ENCODE measurements at regions not wholly inside any gene's neighbourhood (a gene's known extent, or its start where the extent isn't known, plus 50 kb on each side); places are given as distances from the start of the nearest gene placed in this dataset.
"Not testable (repeated sequence)": the region's sequence is repeated elsewhere in the genome, so short reads cannot be mapped to it uniquely, and the experiment has no call there.

- Mint-ChIP-seq H3K27me3 (no peaks in the 10 kb centered on the region), H3K36me3 (no peaks in the 10 kb centered on the region)
Observed at GRCh38 chr20:54844346-54844745, 369.0 kb downstream of the DOK5 start.

GRCh38 chr20:54843865-54844264 is 368.5 kb downstream of the DOK5 start:
- H3K4me3 Mint-ChIP-seq = no peak overlapping the region
- peaks cover 0 to 17% (median 7%) of the 10 kb centered on the region in 3 donors for H3K9me3 Mint-ChIP-seq
- H3K36me3 Mint-ChIP-seq = no peaks in the 10 kb centered on the region
- H3K4me1 Mint-ChIP-seq = no peaks in the 10 kb centered on the region
- no peak overlapping the region for H3K27ac Mint-ChIP-seq
- no peaks in the 10 kb centered on the region for H3K27me3 Mint-ChIP-seq

More at GRCh38 chr20:54844346-54844745, 369.0 kb downstream of the DOK5 start:
- Mint-ChIP-seq H3K4me3 (no peak overlapping the region), H3K9me3 (peaks cover 0 to 17% (median 7%) of the 10 kb centered on the region in 3 donors), H3K27ac (no peak overlapping the region), H3K4me1 (no peaks in the 10 kb centered on the region)

- Mint-ChIP-seq H3K27me3 (no peaks in the 10 kb centered on the region), H3K27ac (no peak overlapping the region), H3K9me3 (peaks cover 0 to 17% (median 7%) of the 10 kb centered on the region in 3 donors), H3K36me3 (no peaks in the 10 kb centered on the region), H3K4me1 (no peaks in the 10 kb centered on the region), H3K4me3 (no peak overlapping the region)
Observed at GRCh38 chr20:54843431-54843830, 368.0 kb downstream of the DOK5 start.

GRCh38 chr20:54839224-54839623 is 363.8 kb downstream of the DOK5 start:
- no peak overlapping the region for H3K4me3 Mint-ChIP-seq
- H3K36me3 Mint-ChIP-seq = no peaks in the 10 kb centered on the region
- peaks cover 0 to 7% (median 4%) of the 10 kb centered on the region in 3 donors for H3K9me3 Mint-ChIP-seq

GRCh38 chr20:54837226-54837625 is 361.8 kb downstream of the DOK5 start:
- no peak overlapping the region for H3K4me3 Mint-ChIP-seq
- H3K9me3 Mint-ChIP-seq = peaks cover 0 to 7% (median 4%) of the 10 kb centered on the region in 3 donors
- no peaks in the 10 kb centered on the region for H3K27me3 Mint-ChIP-seq

More at GRCh38 chr20:54839224-54839623, 363.8 kb downstream of the DOK5 start:
- no peaks in the 10 kb centered on the region for H3K4me1 Mint-ChIP-seq
- no peaks in the 10 kb centered on the region for H3K27me3 Mint-ChIP-seq
- H3K27ac Mint-ChIP-seq = no peak overlapping the region

GRCh38 chr20:54822386-54822785 is 347.0 kb downstream of the DOK5 start:
- H3K4me1 Mint-ChIP-seq = no peaks in the 10 kb centered on the region

More at GRCh38 chr20:54837226-54837625, 361.8 kb downstream of the DOK5 start:
- H3K4me1 Mint-ChIP-seq = no peaks in the 10 kb centered on the region
- H3K36me3 Mint-ChIP-seq = no peaks in the 10 kb centered on the region
- H3K27ac Mint-ChIP-seq = no peak overlapping the region

GRCh38 chr20:54820392-54820791 is 345.0 kb downstream of the DOK5 start:
- no peaks in the 10 kb centered on the region for H3K36me3 Mint-ChIP-seq
- H3K4me1 Mint-ChIP-seq = no peaks in the 10 kb centered on the region
- no peak overlapping the region for H3K4me3 Mint-ChIP-seq
- H3K27ac Mint-ChIP-seq = no peak overlapping the region
- peaks cover 0 to 3% (median 0%) of the 10 kb centered on the region in 3 donors for H3K9me3 Mint-ChIP-seq
- no peaks in the 10 kb centered on the region for H3K27me3 Mint-ChIP-seq

More at GRCh38 chr20:54822386-54822785, 347.0 kb downstream of the DOK5 start:
- H3K27me3 Mint-ChIP-seq = no peaks in the 10 kb centered on the region
- H3K27ac Mint-ChIP-seq = no peak overlapping the region
- H3K9me3 Mint-ChIP-seq = peaks cover 0 to 2% (median 1%) of the 10 kb centered on the region in 3 donors
- no peaks in the 10 kb centered on the region for H3K36me3 Mint-ChIP-seq
- no peak overlapping the region for H3K4me3 Mint-ChIP-seq

GRCh38 chr20:54806462-54806861 is 331.1 kb downstream of the DOK5 start:
- peaks cover 0 to 2% (median 0%) of the 10 kb centered on the region in 3 donors for H3K9me3 Mint-ChIP-seq
- H3K27ac Mint-ChIP-seq = no peak overlapping the region
- H3K27me3 Mint-ChIP-seq = no peaks in the 10 kb centered on the region
- H3K36me3 Mint-ChIP-seq = no peaks in the 10 kb centered on the region
- H3K4me1 Mint-ChIP-seq = no peaks in the 10 kb centered on the region
- H3K4me3 Mint-ChIP-seq = no peak overlapping the region

- Mint-ChIP-seq H3K27me3 (no peaks in the 10 kb centered on the region), H3K36me3 (no peaks in the 10 kb centered on the region), H3K4me3 (no peak overlapping the region), H3K27ac (no peak overlapping the region), H3K9me3 (peaks cover 2 to 7% (median 6%) of the 10 kb centered on the region in 3 donors), H3K4me1 (no peaks in the 10 kb centered on the region)
Observed at GRCh38 chr20:54794874-54795273, 319.5 kb downstream of the DOK5 start.

GRCh38 chr20:54794110-54794509 is 318.7 kb downstream of the DOK5 start:
- no peaks in the 10 kb centered on the region for H3K27me3 Mint-ChIP-seq
- no peaks in the 10 kb centered on the region for H3K4me1 Mint-ChIP-seq
- H3K27ac Mint-ChIP-seq = no peak overlapping the region
- H3K9me3 Mint-ChIP-seq = peaks cover 3 to 7% (median 6%) of the 10 kb centered on the region in 3 donors
- no peaks in the 10 kb centered on the region for H3K36me3 Mint-ChIP-seq
- H3K4me3 Mint-ChIP-seq = no peak overlapping the region

- H3K36me3 Mint-ChIP-seq = no peaks in the 10 kb centered on the region
Observed at GRCh38 chr20:54793291-54793992, 318.0 kb downstream of the DOK5 start.

GRCh38 chr20:54792688-54793087 is 317.3 kb downstream of the DOK5 start:
- H3K27me3 Mint-ChIP-seq = no peaks in the 10 kb centered on the region
- H3K9me3 Mint-ChIP-seq = peaks cover 6 to 9% (median 7%) of the 10 kb centered on the region in 3 donors
- H3K27ac Mint-ChIP-seq = no peak overlapping the region
- no peak overlapping the region for H3K4me3 Mint-ChIP-seq
- no peaks in the 10 kb centered on the region for H3K4me1 Mint-ChIP-seq
- H3K36me3 Mint-ChIP-seq = no peaks in the 10 kb centered on the region

More at GRCh38 chr20:54793291-54793992, 318.0 kb downstream of the DOK5 start:
- no peaks in the 10 kb centered on the region for H3K27me3 Mint-ChIP-seq
- H3K4me3 Mint-ChIP-seq = no peak overlapping the region
- no peak overlapping the region for H3K27ac Mint-ChIP-seq
- H3K4me1 Mint-ChIP-seq = no peaks in the 10 kb centered on the region
- H3K9me3 Mint-ChIP-seq = peaks cover 6 to 7% (median 7%) of the 10 kb centered on the region in 3 donors

GRCh38 chr20:54788260-54788659 is 312.9 kb downstream of the DOK5 start:
- H3K4me1 Mint-ChIP-seq = not testable (repeated sequence)

GRCh38 chr20:54782758-54783157 is 307.4 kb downstream of the DOK5 start:
- not testable (repeated sequence) for H3K36me3 Mint-ChIP-seq, H3K27ac Mint-ChIP-seq, H3K4me3 Mint-ChIP-seq, H3K27me3 Mint-ChIP-seq, H3K9me3 Mint-ChIP-seq, H3K4me1 Mint-ChIP-seq

More at GRCh38 chr20:54788260-54788659, 312.9 kb downstream of the DOK5 start:
- peaks cover 4 to 11% (median 7%) of the 10 kb centered on the region in 3 donors for H3K9me3 Mint-ChIP-seq
- peak overlapping the region in 1 of 4 donors; percentile 5 for H3K4me3 Mint-ChIP-seq
- not testable (repeated sequence) for H3K27ac Mint-ChIP-seq, H3K27me3 Mint-ChIP-seq, H3K36me3 Mint-ChIP-seq

- Mint-ChIP-seq H3K4me1 (no peaks in the 10 kb centered on the region), H3K27me3 (no peaks in the 10 kb centered on the region), H3K27ac (no peak overlapping the region), H3K9me3 (peaks cover 0 to 2% (median 2%) of the 10 kb centered on the region in 3 donors), H3K36me3 (no peaks in the 10 kb centered on the region), H3K4me3 (no peak overlapping the region)
Observed at GRCh38 chr20:54774426-54774825, 299.0 kb downstream of the DOK5 start.

- Mint-ChIP-seq H3K27ac (no peak overlapping the region), H3K4me1 (no peaks in the 10 kb centered on the region), H3K36me3 (no peaks in the 10 kb centered on the region), H3K4me3 (no peak overlapping the region), H3K9me3 (peaks cover 0 to 2% (median 2%) of the 10 kb centered on the region in 3 donors), H3K27me3 (no peaks in the 10 kb centered on the region)
Observed at GRCh38 chr20:54773643-54774000, 298.2 kb downstream of the DOK5 start.
